GM04503 (cell line): ENCODE measurements at regions not wholly inside any gene's neighbourhood (a gene's known extent, or its start where the extent isn't known, plus 50 kb on each side); places are given as distances from the start of the nearest gene placed in this dataset.

Experiments used
- DNase-seq: peaks from one replicate; pipeline ENCODE4 v3.0.0-alpha.2; 2012; ENCODE audit warnings: low read depth

GRCh38 chr15:96390986-96391385 lies 60.5 kb downstream of the NR2F2 start:
- no peak for DNase-seq

- DNase-seq: no peak
These were observed 62.1 kb downstream of the NR2F2 start for GRCh38 chr15:96392380-96393208.

DNA sequence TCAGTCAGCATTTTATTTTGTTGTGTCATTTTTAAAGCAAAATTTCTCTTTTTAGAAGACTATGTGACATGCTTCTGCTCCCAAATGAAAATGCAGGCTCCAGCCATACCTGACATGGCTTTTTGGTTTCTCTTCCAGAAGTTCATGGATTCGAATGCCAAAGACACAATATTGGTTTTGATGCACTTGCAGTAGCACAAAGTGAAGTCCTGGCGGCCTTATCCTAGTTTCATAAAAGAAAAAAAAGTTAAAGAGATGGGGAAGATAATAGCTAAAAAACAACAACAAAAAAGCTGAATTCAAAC lies 62.7 kb downstream of the NR2F2 start:
- no peak for DNase-seq

DNA sequence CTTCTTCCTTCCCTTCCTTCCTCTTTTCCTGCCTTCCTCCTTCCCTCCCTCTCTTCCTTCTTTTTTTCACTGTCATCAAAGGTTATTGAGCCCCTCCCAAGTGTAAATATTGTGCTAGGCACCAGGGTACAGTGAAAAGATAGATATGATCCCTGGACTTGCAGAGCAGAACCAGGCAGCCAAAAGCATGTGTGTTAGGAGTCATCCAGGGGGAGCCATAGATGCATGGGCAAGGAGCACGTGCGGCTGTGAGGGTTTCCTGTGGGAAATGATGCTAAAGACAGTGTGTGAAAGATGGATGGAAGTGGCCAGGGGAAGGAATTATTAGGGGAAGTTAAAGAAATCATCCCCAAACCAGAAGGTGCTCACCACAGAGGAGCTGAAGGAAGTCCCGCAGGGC lies 65.2 kb downstream of the NR2F2 start:
- DNase-seq: no peak

DNA sequence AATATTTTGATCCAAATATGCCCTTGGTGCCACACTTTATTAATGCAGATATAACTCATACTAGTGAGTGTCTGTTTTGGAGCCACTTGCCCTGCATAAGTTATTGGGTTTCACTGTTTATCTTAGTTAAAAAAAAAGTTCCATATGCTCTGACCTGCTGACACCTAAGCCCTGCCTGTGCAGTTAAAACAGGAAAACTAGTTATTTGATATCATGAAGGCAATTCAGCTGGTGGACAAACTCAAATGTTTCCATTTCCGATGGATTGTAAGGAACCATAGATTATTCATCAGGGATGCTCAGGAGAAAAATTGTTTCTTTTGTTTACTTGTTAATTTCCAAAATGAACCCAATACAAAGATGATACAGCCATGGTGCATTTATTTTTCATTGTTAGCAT lies 68.3 kb downstream of the NR2F2 start:
- no peak for DNase-seq

- DNase-seq: no peak
These were observed 71.9 kb downstream of the NR2F2 start for GRCh38 chr15:96402403-96402802.

- DNase-seq: no peak
These were observed 72.6 kb downstream of the NR2F2 start for GRCh38 chr15:96403071-96403470.

- no peak for DNase-seq
These were observed 73.4 kb downstream of the NR2F2 start for GRCh38 chr15:96403932-96404331.

DNA sequence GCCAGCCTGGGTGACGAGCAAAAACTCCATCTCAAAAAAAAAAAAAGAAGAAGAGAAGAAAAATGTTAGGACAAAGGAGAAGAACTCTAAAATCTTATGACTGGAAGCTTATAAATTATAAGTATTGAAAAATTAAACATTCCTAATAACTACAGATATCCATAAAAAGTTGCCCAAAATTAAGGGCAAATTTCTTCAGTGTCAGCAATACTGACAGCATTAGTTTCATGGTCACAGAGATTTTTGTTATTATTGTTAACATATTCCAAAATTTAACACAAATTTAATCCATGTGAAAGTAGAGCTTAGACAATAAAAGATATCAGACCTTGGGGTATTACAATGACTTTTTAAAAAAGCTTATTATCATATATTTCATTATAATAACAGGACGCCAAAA lies 74.1 kb downstream of the NR2F2 start:
- DNase-seq: no peak

GRCh38 chr15:96406291-96406690 lies 75.8 kb downstream of the NR2F2 start:
- DNase-seq: no peak

DNA sequence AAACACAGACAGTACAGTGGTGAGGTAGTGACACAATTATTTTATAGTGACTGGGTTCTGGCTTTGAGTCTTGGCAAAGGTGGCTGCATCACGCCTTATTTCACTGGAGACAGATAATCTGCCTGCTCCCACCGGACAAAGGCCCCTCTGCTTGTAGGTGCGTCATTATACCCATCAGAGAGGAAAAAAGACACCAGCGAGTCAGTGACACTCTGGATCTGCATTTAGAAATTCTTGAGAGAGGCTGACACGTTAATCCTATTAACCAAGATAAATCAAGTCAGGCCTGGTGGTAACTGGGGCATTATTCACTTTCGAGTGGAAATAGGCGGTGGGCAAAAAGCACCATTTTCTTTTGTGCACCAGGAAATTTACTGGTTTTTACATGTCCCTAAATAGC lies 76.2 kb downstream of the NR2F2 start:
- no peak for DNase-seq

GRCh38 chr15:96407482-96407881 lies 77.0 kb downstream of the NR2F2 start:
- no peak for DNase-seq

DNA sequence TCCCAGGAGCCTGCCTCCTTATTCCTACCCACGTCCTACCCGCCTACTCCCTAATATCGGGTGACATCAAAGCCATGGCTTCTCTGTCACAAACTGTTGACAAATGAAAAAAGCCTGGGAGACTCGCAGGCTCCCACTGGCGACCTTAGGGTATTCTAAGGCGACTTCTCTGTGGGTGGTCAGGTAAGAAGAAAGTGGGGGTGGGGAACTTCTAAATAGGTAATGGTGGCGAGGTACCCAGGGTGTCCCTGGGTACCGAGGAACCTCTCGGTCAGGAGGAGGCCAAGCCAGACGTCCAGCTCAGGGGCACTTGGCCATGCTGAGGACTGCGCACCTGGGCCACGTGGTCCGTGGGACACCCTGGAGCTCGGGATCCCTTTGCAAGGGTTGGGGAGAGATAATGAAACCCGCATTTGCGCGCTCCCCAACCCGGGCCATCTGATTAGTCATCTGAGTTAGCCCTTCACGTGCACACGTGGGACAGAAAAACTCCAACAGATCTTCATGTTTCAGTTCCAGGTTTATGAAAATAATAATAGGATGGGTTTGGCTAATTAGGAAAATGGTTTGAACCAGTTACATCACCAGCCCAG lies 78.2 kb downstream of the NR2F2 start:
- DNase-seq: no peak

- no peak for DNase-seq
These were observed 79.0 kb downstream of the NR2F2 start for GRCh38 chr15:96409215-96410138.

DNA sequence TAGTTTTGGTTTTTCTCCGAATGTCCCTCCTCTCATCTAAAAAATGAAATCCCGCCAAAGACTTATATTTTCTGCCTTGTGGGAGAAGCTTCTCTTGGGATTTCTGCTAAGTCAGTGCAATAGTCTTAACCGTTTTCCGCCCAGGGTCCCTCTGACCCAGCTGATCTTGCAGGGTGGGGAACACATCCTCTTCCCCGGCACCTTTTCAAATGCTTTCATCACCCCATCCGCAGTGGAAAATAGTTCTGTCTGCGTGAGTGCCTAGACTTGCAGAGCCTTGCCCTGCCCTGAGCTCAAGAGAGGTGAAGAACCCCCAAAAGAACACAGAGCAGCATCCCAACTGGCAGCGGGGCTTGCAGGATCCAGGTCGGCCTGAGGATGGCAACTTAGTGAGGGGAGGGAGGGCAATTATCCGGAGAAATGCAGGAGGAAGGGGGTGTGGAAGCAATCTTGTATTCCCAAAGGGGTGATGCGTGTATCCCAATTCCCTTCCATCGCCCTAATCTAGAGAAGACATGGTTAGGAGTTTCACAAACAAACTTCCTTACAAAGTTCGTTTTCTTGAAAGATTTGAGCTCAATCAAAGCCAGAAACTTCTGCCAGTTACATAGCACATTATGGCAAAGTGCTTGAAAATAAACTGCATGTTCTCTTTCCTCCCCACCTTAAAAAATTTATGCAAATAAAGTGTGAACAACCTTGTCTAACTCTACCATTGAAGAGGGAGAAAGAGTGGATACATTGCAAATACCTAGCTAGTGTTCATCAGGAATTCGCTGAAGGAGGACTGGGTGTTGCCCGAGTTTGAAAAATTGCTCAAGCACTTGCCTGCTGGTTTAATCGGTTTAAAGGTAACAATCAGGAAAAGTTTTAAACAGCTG lies 79.9 kb downstream of the NR2F2 start:
- DNase-seq: no peak

DNA sequence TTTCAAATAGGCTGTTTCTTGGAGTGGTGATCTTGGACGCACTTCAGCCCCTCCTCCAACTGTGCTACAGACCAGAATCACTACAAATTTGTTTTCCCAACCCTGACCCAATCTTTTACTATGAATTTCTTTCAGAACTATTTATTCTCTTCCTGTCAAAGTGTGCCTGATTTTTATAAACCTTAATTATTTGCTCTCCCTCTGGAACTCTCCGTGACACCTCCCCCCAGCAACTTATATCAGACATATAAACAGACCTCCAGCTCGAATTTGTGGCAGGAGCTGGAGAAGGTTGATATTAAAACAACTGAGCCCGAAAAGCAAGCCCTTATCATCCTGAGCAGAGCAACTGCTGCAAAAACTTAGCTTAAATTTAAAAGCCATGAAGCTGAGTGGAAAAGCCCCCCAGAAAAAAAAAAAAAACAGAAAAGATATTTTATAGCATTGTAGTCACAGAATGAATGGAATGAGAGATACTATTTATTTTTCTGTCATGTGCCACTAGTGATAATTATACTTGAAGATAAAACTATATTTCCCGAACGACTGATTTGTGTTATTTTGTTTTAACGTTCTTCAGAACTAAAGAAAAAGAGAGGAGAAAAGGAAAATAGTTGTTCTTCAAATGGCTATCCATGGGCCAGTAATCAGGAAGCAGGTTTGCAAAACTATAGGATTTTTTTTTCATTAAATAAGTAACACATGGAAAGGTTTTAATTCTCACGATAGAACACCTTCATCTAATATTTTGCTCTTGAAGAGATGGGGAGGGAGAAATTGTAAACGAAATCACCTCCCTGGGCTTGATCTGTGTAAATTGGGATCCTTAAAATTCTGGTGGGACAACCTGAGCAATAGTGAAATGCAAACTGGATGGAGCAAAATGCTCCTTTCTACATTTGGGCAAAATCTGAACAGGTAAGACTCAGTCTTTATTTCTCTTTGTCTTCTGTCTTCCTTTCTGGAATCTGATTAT lies 80.8 kb downstream of the NR2F2 start:
- no peak for DNase-seq

DNA sequence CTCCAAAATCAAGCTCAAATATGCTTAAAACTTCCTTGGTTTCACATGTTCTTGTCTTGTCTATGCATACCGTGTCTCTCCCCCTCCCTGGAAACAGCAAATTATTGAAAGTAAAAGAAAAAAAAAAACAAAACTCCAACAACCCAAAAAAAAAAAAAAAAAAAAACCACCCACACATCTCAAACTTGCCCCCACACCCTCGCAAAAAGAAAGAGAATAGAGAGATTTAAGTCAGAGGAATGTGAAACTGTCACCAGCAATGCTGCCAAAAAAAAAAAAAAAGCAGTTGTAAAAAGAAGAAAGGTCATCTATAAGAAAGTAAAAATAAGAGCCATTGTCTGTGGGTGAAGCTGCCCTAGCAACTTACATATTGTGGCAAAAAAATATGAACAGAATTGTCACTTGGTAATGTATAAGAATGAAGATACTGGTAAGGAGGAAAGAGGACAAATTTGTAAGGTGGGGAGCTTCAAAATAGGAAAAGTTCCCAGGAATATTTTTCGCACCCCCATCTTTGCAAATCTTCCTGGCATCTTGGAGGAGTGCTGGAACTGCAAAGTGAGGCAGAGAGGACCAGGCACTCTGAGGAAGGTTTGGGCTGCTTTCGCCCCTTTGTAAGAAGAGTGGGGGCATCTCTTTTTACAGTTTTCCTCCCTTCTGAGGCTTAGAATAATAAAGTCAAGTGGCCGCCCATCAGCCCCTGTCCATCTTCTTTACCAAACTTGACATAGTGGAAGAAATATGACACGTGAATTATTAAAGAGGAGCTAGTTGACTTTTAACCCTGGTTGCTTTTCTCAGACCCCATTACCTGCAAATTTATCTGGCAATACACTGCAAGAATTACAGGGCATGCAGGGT lies 81.8 kb downstream of the NR2F2 start:
- no peak for DNase-seq

DNA sequence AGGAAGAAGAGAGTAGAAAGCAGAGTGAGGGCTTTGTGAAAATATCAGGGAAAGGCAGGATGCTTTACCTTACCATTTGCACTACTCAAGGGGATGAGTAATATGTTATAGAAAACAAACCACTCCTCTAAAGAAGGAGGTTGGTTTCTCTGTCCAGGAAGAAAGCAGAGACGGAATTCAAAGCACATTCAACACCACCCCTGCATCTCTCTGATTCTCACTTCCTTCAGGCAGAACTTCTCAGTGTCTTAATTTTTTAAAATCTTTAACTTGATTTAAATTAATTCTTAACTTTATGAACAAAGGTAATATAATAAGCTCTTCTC lies 82.4 kb downstream of the NR2F2 start:
- no peak for DNase-seq

GRCh38 chr15:96413657-96414056 lies 83.2 kb downstream of the NR2F2 start:
- DNase-seq: no peak

DNA sequence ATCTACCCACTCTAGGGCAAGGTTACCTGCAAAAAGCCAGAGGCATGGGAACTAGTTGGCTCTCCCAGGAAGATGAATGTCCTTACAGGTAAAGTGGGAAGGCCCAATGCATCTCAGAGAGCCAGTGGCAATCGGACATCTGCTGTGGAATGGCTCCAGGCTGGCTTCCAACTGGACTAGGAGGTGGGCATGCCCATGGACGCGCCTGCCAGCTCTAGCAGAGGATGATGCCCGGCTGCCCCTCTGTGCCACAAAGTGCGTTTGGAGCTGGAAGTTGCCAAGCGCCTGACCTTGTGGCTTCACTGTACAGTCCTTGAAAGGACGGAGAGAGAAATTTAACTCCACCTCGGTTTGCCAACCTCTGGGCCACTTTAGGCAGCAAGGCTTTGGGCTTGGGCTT lies 84.4 kb downstream of the NR2F2 start:
- DNase-seq: no peak
